ENCODE measurements at regions not wholly inside any gene's neighbourhood (a gene's known extent, or its start where the extent isn't known, plus 50 kb on each side); places are given as distances from the start of the nearest gene placed in this dataset.

DNA sequence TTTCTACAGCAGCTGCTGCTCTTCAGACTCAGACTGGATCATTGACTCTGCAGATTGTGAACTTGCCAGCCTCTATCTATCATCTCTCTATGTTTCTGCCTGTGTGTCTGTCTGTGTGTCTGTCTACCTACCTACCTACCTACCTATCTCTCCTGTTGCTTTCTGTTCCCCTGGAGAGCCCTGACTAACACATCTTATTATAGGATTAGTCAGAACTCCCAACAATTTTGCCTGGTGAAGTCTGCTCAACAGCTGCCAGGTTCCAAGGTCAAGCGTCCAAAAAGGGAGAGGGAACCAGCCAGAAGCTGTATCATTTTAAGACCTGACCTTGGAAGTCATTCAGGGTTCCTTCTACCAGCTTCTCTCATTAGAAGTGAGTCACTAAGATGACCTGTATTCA is 579.0 kb upstream of the DPP6 start:
- Mint-ChIP-seq H3K27ac (no peak overlapping the region), H3K9me3 (ENCODE audit: insufficient read depth) (no peaks in the 10 kb centered on the region), H3K27me3 (ENCODE audit: low read depth) (no peaks in the 10 kb centered on the region), H3K4me3 (no peak overlapping the region), H3K36me3 (ENCODE audit: low read depth) (no peaks in the 10 kb centered on the region), H3K4me1 (ENCODE audit: low read depth) (no peaks in the 10 kb centered on the region)
- ChIA-PET CTCF (no interaction called here), POLR2A (no interaction called here)
- ATAC-seq (no peak), DNase-seq (no peak)

GRCh38 chr7:153475239-153475638 is 577.0 kb upstream of the DPP6 start:
- no peaks in the 10 kb centered on the region for H3K4me1 Mint-ChIP-seq (ENCODE audit: low read depth)
- no peaks in the 10 kb centered on the region for H3K27me3 Mint-ChIP-seq (ENCODE audit: low read depth)
- ChIA-PET POLR2A (no interaction called here), CTCF (no interaction called here)
- no peaks in the 10 kb centered on the region for H3K36me3 Mint-ChIP-seq (ENCODE audit: low read depth)
- H3K27ac Mint-ChIP-seq = no peak overlapping the region
- no peak overlapping the region for H3K4me3 Mint-ChIP-seq
- ATAC-seq (no peak), DNase-seq (no peak)
- no peaks in the 10 kb centered on the region for H3K9me3 Mint-ChIP-seq (ENCODE audit: insufficient read depth)

DNA sequence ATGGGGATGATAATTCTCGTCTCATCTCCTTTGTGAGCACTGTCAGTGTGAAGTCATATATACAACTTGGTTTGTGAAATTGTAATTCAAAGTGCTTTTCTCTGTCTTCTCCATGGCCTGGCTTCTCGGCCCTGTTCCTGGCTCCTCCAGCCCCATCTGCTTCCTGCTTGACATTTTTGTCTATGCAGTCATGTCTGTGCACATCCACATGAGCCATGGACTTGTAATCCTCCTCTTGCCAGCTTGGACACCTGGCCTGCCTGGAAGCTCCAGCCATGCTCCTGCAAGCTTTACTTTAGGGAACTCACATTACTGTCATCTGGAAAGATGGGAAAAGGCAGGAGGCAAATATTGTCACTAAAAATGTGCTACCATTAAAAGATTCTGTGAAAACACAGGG is 576.0 kb upstream of the DPP6 start:
- H3K4me3 Mint-ChIP-seq = no peak overlapping the region
- no peak overlapping the region for H3K27ac Mint-ChIP-seq
- no peaks in the 10 kb centered on the region for H3K27me3 Mint-ChIP-seq (ENCODE audit: low read depth)
- ATAC-seq (no peak), DNase-seq (no peak)
- no peaks in the 10 kb centered on the region for H3K4me1 Mint-ChIP-seq (ENCODE audit: low read depth)
- H3K36me3 Mint-ChIP-seq (ENCODE audit: low read depth) = no peaks in the 10 kb centered on the region
- ChIA-PET POLR2A (no interaction called here), CTCF (no interaction called here)
- H3K9me3 Mint-ChIP-seq (ENCODE audit: insufficient read depth) = no peaks in the 10 kb centered on the region

DNA sequence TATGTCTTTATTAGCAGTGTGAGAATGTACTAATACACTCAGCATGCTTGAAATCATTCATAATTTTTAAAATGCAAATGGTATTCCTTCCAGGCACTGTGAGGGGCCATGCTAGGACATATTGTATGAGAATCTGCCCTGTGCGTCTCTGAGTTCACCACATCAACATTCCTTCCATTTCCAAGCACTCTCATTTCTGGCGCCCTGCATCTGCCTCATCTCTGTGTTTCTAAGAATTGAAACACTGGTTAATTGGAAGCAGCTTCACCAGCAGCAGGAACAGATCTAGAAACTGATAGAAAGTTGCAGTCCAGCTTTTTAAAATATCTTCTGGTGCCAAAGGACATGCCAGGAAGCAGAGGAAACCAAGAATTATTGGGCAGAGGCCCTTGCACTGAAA is 555.9 kb upstream of the DPP6 start:
- Mint-ChIP-seq H3K27me3 (ENCODE audit: low read depth) (no peaks in the 10 kb centered on the region), H3K27ac (no peak overlapping the region), H3K36me3 (ENCODE audit: low read depth) (no peaks in the 10 kb centered on the region), H3K9me3 (ENCODE audit: insufficient read depth) (peaks cover 3% of the 10 kb centered on the region), H3K4me3 (no peak overlapping the region), H3K4me1 (ENCODE audit: low read depth) (no peaks in the 10 kb centered on the region)
- CTCF ChIA-PET = no interaction called here
- ATAC-seq (no peak), DNase-seq (no peak)
- POLR2A ChIA-PET = no interaction called here

DNA sequence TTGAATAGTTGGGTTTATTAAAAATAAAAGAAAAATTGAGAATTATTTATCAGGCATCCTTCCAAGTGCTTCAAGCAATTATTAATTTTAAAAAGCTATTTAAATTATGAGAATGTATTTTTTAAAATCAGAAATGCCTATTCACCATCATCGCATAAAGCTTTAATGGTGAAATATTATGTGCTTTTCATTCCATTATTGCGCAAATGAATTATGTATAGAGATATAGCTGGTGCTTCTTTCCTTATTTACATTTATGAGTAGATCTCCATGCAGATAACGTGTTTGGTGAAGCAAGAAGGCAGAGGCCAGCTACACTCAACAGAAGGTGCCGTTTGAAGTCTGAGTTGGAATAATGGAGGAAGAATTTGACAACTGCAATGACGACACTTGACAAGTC is 549.1 kb upstream of the DPP6 start:
- CTCF ChIA-PET = no interaction called here
- POLR2A ChIA-PET = no interaction called here
- DNase-seq (no peak), ATAC-seq (no peak)
- Mint-ChIP-seq H3K9me3 (ENCODE audit: insufficient read depth) (peaks cover 3% of the 10 kb centered on the region), H3K27me3 (ENCODE audit: low read depth) (no peaks in the 10 kb centered on the region), H3K36me3 (ENCODE audit: low read depth) (no peaks in the 10 kb centered on the region), H3K27ac (no peak overlapping the region), H3K4me1 (ENCODE audit: low read depth) (no peaks in the 10 kb centered on the region), H3K4me3 (no peak overlapping the region)

GRCh38 chr7:153504288-153505075 is 547.7 kb upstream of the DPP6 start:
- H3K27ac Mint-ChIP-seq = no peak overlapping the region
- no peaks in the 10 kb centered on the region for H3K4me1 Mint-ChIP-seq (ENCODE audit: low read depth)
- no peaks in the 10 kb centered on the region for H3K36me3 Mint-ChIP-seq (ENCODE audit: low read depth)
- POLR2A ChIA-PET = no interaction called here
- H3K27me3 Mint-ChIP-seq (ENCODE audit: low read depth) = no peaks in the 10 kb centered on the region
- ATAC-seq = no peak
- H3K4me3 Mint-ChIP-seq = no peak overlapping the region
- DNase-seq = no peak
- CTCF ChIA-PET = no interaction called here
- peaks cover 3% of the 10 kb centered on the region for H3K9me3 Mint-ChIP-seq (ENCODE audit: insufficient read depth)

DNA sequence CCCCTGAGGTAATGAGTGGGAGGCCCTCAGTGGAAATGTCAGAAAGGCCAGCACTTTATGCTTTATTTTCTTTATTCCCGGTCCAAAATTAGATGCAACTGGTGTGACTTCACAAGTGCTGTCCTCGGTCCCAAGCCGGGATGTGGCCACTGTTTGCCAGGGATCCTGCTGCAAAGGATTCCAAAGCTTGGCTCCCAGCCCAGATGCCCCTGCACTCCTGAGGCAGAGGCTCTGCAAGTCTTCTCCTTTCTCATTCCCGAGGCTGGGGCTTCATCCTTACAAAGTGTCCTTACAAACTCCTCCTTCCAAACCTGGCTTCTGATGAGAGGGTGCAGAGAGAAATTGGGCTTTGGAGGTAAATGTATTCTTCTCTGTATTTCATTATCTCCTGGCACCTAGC is 544.3 kb upstream of the DPP6 start:
- no peak for ATAC-seq
- H3K4me1 Mint-ChIP-seq (ENCODE audit: low read depth) = no peaks in the 10 kb centered on the region
- ChIA-PET CTCF (no interaction called here), POLR2A (no interaction called here)
- H3K27ac Mint-ChIP-seq = no peak overlapping the region
- H3K36me3 Mint-ChIP-seq (ENCODE audit: low read depth) = no peaks in the 10 kb centered on the region
- H3K9me3 Mint-ChIP-seq (ENCODE audit: insufficient read depth) = no peaks in the 10 kb centered on the region
- no peak overlapping the region for H3K4me3 Mint-ChIP-seq
- no peak for DNase-seq
- no peaks in the 10 kb centered on the region for H3K27me3 Mint-ChIP-seq (ENCODE audit: low read depth)

GRCh38 chr7:153509768-153510167 is 542.4 kb upstream of the DPP6 start:
- ChIA-PET POLR2A (no interaction called here), CTCF (no interaction called here)
- Mint-ChIP-seq H3K27ac (no peak overlapping the region), H3K36me3 (ENCODE audit: low read depth) (no peaks in the 10 kb centered on the region), H3K4me3 (no peak overlapping the region), H3K4me1 (ENCODE audit: low read depth) (no peaks in the 10 kb centered on the region), H3K27me3 (ENCODE audit: low read depth) (no peaks in the 10 kb centered on the region), H3K9me3 (ENCODE audit: insufficient read depth) (peaks cover 7% of the 10 kb centered on the region)
- ATAC-seq = no peak
- no peak for DNase-seq

DNA sequence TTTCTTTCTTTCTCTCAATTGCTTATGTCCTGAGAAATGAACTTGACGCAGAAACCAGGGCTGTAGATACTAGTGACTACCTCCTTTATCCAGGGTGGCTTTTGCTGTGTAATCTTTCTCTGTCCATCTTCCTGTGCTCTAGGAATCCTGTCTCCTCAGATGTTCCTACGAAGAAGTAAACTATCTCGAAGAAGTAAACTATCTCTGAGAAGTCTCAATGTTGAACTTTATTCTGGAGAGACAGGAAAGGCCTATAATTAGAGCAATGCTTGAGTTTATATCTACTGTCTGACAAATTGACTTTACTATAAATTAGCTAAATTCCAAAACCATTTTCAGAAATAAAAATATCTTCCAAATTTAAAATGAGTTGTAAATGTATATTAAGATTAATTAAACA is 541.5 kb upstream of the DPP6 start:
- ATAC-seq (no peak), DNase-seq (no peak)
- Mint-ChIP-seq H3K27me3 (ENCODE audit: low read depth) (no peaks in the 10 kb centered on the region), H3K4me3 (no peak overlapping the region), H3K4me1 (ENCODE audit: low read depth) (no peaks in the 10 kb centered on the region), H3K27ac (no peak overlapping the region), H3K36me3 (ENCODE audit: low read depth) (no peaks in the 10 kb centered on the region), H3K9me3 (ENCODE audit: insufficient read depth) (peaks cover 7% of the 10 kb centered on the region)
- ChIA-PET CTCF (no interaction called here), POLR2A (no interaction called here)

DNA sequence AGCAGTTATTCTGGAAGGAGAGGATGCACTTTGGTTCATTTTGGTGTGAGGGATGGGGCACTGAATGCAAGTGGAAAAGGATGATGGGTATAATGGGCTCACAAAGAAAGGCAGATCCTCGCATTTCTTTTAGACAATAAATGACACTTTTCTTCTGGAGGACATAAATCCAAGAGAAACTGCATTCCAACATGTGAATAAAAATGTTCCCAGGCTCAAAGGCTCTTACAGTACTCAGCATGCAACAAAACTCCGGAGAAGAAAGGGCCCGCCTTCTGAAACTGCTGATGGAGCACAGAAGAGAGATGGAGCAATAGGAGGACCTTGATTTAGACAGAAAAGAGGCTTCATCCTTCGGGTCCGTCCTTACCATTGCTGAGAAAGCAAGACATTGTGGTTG is 538.2 kb upstream of the DPP6 start:
- Mint-ChIP-seq H3K4me1 (ENCODE audit: low read depth) (no peaks in the 10 kb centered on the region), H3K27me3 (ENCODE audit: low read depth) (no peaks in the 10 kb centered on the region), H3K4me3 (no peak overlapping the region), H3K36me3 (ENCODE audit: low read depth) (no peaks in the 10 kb centered on the region), H3K9me3 (ENCODE audit: insufficient read depth) (peaks cover 7% of the 10 kb centered on the region), H3K27ac (no peak overlapping the region)
- ChIA-PET CTCF (no interaction called here), POLR2A (no interaction called here)
- ATAC-seq (no peak), DNase-seq (no peak)

- Mint-ChIP-seq H3K4me3 (no peak overlapping the region), H3K4me1 (ENCODE audit: low read depth) (no peaks in the 10 kb centered on the region), H3K9me3 (ENCODE audit: insufficient read depth) (peaks cover 7% of the 10 kb centered on the region), H3K36me3 (ENCODE audit: low read depth) (no peaks in the 10 kb centered on the region), H3K27ac (no peak overlapping the region), H3K27me3 (ENCODE audit: low read depth) (no peaks in the 10 kb centered on the region)
- ChIA-PET CTCF (no interaction called here), POLR2A (no interaction called here)
- DNase-seq (no peak), ATAC-seq (no peak)
These were observed 536.8 kb upstream of the DPP6 start for GRCh38 chr7:153515359-153515758.

GRCh38 chr7:153518201-153518984 is 533.8 kb upstream of the DPP6 start:
- Mint-ChIP-seq H3K36me3 (ENCODE audit: low read depth) (no peaks in the 10 kb centered on the region), H3K27ac (no peak overlapping the region), H3K9me3 (ENCODE audit: insufficient read depth) (peaks cover 14% of the 10 kb centered on the region), H3K4me3 (no peak overlapping the region), H3K4me1 (ENCODE audit: low read depth) (no peaks in the 10 kb centered on the region), H3K27me3 (ENCODE audit: low read depth) (no peaks in the 10 kb centered on the region)
- no peak for DNase-seq
- CTCF ChIA-PET = no interaction called here
- no peak for ATAC-seq
- POLR2A ChIA-PET = no interaction called here

- peaks cover 7% of the 10 kb centered on the region for H3K9me3 Mint-ChIP-seq (ENCODE audit: insufficient read depth)
- no peaks in the 10 kb centered on the region for H3K4me1 Mint-ChIP-seq (ENCODE audit: low read depth)
- ATAC-seq (no peak), DNase-seq (no peak)
- ChIA-PET POLR2A (no interaction called here), CTCF (no interaction called here)
- H3K36me3 Mint-ChIP-seq (ENCODE audit: low read depth) = no peaks in the 10 kb centered on the region
- H3K27ac Mint-ChIP-seq = no peak overlapping the region
- H3K4me3 Mint-ChIP-seq = no peak overlapping the region
- H3K27me3 Mint-ChIP-seq (ENCODE audit: low read depth) = no peaks in the 10 kb centered on the region
These were observed 530.8 kb upstream of the DPP6 start for GRCh38 chr7:153521370-153521769.

Data from activated CD8-positive, alpha-beta T cell treated with anti-CD3 and anti-CD28 coated beads, Interleukin-2, amount 10 ng/mL, durations not matched to agents 7 days and 5 days (primary cell).